ENCODE measurements at regions not wholly inside any gene's neighbourhood (a gene's known extent, or its start where the extent isn't known, plus 50 kb on each side); places are given as distances from the start of the nearest gene placed in this dataset.

DNA sequence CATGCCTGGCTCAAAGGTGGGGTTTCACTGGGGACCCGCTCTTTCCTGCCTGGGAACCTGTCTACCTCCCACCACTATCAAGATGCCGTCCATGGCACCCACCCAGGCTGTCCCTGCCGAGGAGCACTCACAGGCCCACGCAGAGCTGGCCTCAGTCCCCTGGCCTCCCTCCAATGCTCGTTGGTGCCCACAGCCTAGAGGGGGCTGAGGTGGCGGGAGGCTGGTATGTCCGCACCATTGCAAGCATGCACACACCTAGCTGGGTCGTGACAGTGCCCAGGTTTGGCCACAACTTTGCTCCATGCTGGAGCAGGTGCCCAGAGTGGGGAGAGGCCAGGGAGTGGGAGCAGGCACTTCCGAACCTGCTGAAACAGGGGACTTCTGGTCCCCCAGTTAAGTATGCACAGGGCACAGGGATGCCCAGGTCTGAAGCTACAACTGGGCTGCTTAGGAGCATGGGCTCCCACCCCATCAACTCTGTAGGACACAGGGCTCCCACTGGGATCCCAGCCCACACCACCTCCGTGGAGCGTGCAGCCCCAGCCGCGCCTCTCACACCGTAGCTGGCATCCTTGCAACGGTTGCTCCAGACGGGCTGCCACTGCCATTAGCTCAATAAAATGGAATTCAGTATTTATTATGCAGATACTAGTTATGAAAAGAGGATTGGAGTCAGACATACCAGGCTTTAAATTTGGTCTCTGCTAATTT lies 1376.1 kb upstream of the TENM3 start:
- Histone ChIP-seq H3K36me3 (ENCODE audit: control insufficient read depth, insufficient read depth, low read length) (no peaks in the 10 kb centered on the region), H3K4me3 (replicated peaks; ENCODE audit: low read depth, low read length) (no peak overlapping the region), H3K27me3 (replicated peaks; ENCODE audit: control insufficient read depth, insufficient read depth, low read length) (no peaks in the 10 kb centered on the region)
- no peak for DNase-seq (ENCODE audit: extremely low read depth, insufficient read length)
- TF ChIP-seq, protein P1, sequence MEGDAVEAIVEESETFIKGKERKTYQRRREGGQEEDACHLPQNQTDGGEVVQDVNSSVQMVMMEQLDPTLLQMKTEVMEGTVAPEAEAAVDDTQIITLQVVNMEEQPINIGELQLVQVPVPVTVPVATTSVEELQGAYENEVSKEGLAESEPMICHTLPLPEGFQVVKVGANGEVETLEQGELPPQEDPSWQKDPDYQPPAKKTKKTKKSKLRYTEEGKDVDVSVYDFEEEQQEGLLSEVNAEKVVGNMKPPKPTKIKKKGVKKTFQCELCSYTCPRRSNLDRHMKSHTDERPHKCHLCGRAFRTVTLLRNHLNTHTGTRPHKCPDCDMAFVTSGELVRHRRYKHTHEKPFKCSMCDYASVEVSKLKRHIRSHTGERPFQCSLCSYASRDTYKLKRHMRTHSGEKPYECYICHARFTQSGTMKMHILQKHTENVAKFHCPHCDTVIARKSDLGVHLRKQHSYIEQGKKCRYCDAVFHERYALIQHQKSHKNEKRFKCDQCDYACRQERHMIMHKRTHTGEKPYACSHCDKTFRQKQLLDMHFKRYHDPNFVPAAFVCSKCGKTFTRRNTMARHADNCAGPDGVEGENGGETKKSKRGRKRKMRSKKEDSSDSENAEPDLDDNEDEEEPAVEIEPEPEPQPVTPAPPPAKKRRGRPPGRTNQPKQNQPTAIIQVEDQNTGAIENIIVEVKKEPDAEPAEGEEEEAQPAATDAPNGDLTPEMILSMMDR (IDR thresholded peaks at IDR 0.05; ENCODE audit: insufficient read depth, low read length, poor library complexity, severe bottlenecking) = no peak

- Histone ChIP-seq H3K4me3 (replicated peaks; ENCODE audit: low read depth, low read length) (no peak overlapping the region), H3K27me3 (replicated peaks; ENCODE audit: control insufficient read depth, insufficient read depth, low read length) (no peaks in the 10 kb centered on the region), H3K36me3 (ENCODE audit: control insufficient read depth, insufficient read depth, low read length) (no peaks in the 10 kb centered on the region)
- TF ChIP-seq, protein P1 (IDR thresholded peaks at IDR 0.05; ENCODE audit: insufficient read depth, low read length, poor library complexity, severe bottlenecking) = no peak
- no peak for DNase-seq (ENCODE audit: extremely low read depth, insufficient read length)
Measured at GRCh38 chr4:180870623-180871022, 1372.6 kb upstream of the TENM3 start.

DNA sequence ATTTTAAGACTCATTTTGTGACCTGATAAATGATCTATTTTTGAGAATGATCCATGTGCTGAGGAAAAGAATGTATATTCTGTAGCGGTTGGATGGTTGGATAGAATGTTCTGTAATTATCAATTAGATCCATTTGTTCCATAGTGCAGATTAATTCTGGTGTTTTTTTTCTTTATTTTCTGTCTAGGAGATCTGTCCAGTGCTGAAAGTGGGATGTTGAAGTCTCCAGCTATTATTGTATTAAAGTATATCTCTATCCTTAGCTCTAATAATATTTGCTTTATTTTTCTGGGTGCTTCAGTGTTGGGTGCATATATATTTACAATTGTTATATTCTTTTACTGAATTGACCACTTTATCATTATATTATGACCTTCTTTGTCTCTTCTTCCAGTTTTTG lies 1344.9 kb upstream of the TENM3 start:
- TF ChIP-seq, protein P1 (IDR thresholded peaks at IDR 0.05; ENCODE audit: insufficient read depth, low read length, poor library complexity, severe bottlenecking) = no peak
- DNase-seq (ENCODE audit: extremely low read depth, insufficient read length) = no peak

GRCh38 chr4:180900781-180901180 lies 1342.4 kb upstream of the TENM3 start:
- no peak overlapping the region for H3K4me3 ChIP-seq (replicated peaks; ENCODE audit: low read depth, low read length)
- H3K27me3 ChIP-seq (replicated peaks; ENCODE audit: control insufficient read depth, insufficient read depth, low read length) = no peaks in the 10 kb centered on the region
- TF ChIP-seq, protein P1 (IDR thresholded peaks at IDR 0.05; ENCODE audit: insufficient read depth, low read length, poor library complexity, severe bottlenecking) = no peak
- no peak for DNase-seq (ENCODE audit: extremely low read depth, insufficient read length)
- H3K36me3 ChIP-seq (ENCODE audit: control insufficient read depth, insufficient read depth, low read length) = no peaks in the 10 kb centered on the region

More for the DNA sequence above, 1344.9 kb upstream of the TENM3 start:
- Histone ChIP-seq H3K36me3 (ENCODE audit: control insufficient read depth, insufficient read depth, low read length) (no peaks in the 10 kb centered on the region), H3K27me3 (replicated peaks; ENCODE audit: control insufficient read depth, insufficient read depth, low read length) (no peaks in the 10 kb centered on the region), H3K4me3 (replicated peaks; ENCODE audit: low read depth, low read length) (no peak overlapping the region)

- Histone ChIP-seq H3K27me3 (replicated peaks; ENCODE audit: control insufficient read depth, insufficient read depth, low read length) (no peaks in the 10 kb centered on the region), H3K36me3 (ENCODE audit: control insufficient read depth, insufficient read depth, low read length) (no peaks in the 10 kb centered on the region), H3K4me3 (replicated peaks; ENCODE audit: low read depth, low read length) (no peak overlapping the region)
- TF ChIP-seq, protein P1 (IDR thresholded peaks at IDR 0.05; ENCODE audit: insufficient read depth, low read length, poor library complexity, severe bottlenecking) = no peak
- no peak for DNase-seq (ENCODE audit: extremely low read depth, insufficient read length)
Measured at GRCh38 chr4:180909279-180909678, 1333.9 kb upstream of the TENM3 start.

- TF ChIP-seq, protein P1 (IDR thresholded peaks at IDR 0.05; ENCODE audit: insufficient read depth, low read length, poor library complexity, severe bottlenecking) = no peak
- no peaks in the 10 kb centered on the region for H3K36me3 ChIP-seq (ENCODE audit: control insufficient read depth, insufficient read depth, low read length)
- no peak for DNase-seq (ENCODE audit: extremely low read depth, insufficient read length)
- H3K4me3 ChIP-seq (replicated peaks; ENCODE audit: low read depth, low read length) = no peak overlapping the region
- H3K27me3 ChIP-seq (replicated peaks; ENCODE audit: control insufficient read depth, insufficient read depth, low read length) = no peaks in the 10 kb centered on the region
Measured at GRCh38 chr4:180913750-180914149, 1329.5 kb upstream of the TENM3 start.
